Motor neuron (in vitro differentiated cells): ENCODE measurements at regions not wholly inside any gene's neighbourhood (a gene's known extent, or its start where the extent isn't known, plus 50 kb on each side); places are given as distances from the start of the nearest gene placed in this dataset.
A peak's percentile ranks its signal among the peaks of the same experiment; 100 is the strongest.

Experiments
- ATAC-seq, 8 experiments: fragments of 200-7000 bp; cut with Tn5 transposase; replicated peaks in 6 of 8; 2 replicates each; pipeline ENCODE4 v1.8.0; 2021; ENCODE audit warnings: mild to moderate bottlenecking in 8 of 8, moderate library complexity in 8 of 8
- H3K27ac ChIP-seq, 2 donors: fragments of 250-450 bp; sonication (Bioruptor Pico); 2 replicates each; pipeline ENCODE4 v1.9.0; 2021; ENCODE audit warnings: antibody characterized with exemption in 2 of 2, mild to moderate bottlenecking in 2 of 2, moderate library complexity in 1 of 2
- H3K4me1 ChIP-seq, 2 donors: fragments of 250-450 bp; sonication (Bioruptor Pico); replicated peaks in 1 of 2; 2 replicates each; pipeline ENCODE4 v1.6.1; 2021; ENCODE audit warnings: antibody characterized with exemption in 2 of 2, mild to moderate bottlenecking in 2 of 2, moderate library complexity in 1 of 2
- H3K4me3 ChIP-seq, 5 donors: fragments of 250-450 bp; sonication (Bioruptor Pico); 2 replicates each; pipeline ENCODE4 v1.9.0; 2021; ENCODE audit warnings: antibody characterized with exemption in 5 of 5, mild to moderate bottlenecking in 5 of 5, moderate library complexity in 4 of 5
- WGBS, 10 experiments: fragments of 450-650 bp; shearing (Covaris generic); methylation state at CpG; one replicate each; pipeline ENCODE4 v1.0.0; 2022; 5-methylcytosine and 5-hydroxymethylcytosine counted together
- in situ Hi-C, 9 experiments: fragments of 400-800 bp; cut with MboI; loops; one replicate each; pipeline ENCODE4 v1.15.0; 2021; ENCODE audit warnings: low sequenced_read_pairs in 9 of 9, low pct_unique_long_range_greater_than_20kb in 2 of 9; ENCODE audit not compliant: unreplicated experiment in 9 of 9

- peak overlapping the region in 1 of 2 donors; percentile 4 for H3K27ac ChIP-seq
- peaks cover 6 to 41% of the 10 kb centered on the region in 2 donors for H3K4me1 ChIP-seq
- WGBS, 10 experiments = 15 to 59% (median 43%) methylated on average over 2 to 5 of the region's 7 CpGs; no CpG with 5 or more reads in 3 of the 10 experiments
- in situ Hi-C loops = no loop called here
- peak in 5 of 8 experiments; percentile 68 to 95 (median 78) for ATAC-seq
- no peak overlapping the region for H3K4me3 ChIP-seq
Observed at GRCh38 chr20:39227416-39227815, 265.3 kb downstream of the DHX35 start.

- no peak overlapping the region for H3K27ac ChIP-seq
- 40 to 100% methylated on average over 1 of the region's 1 CpG; no CpG with 5 or more reads in 8 of the 10 experiments for WGBS, 10 experiments
- ATAC-seq = no peak
- in situ Hi-C loops = no loop called here
- no peak overlapping the region for H3K4me3 ChIP-seq
- H3K4me1 ChIP-seq = peaks cover 12 to 48% of the 10 kb centered on the region in 2 donors
Observed at GRCh38 chr20:39225978-39226377, 263.8 kb downstream of the DHX35 start.

GRCh38 chr20:39225536-39225935, 263.4 kb downstream of the DHX35 start:
- ATAC-seq = no peak
- H3K4me1 ChIP-seq = peaks cover 12 to 48% of the 10 kb centered on the region in 2 donors
- H3K4me3 ChIP-seq = no peak overlapping the region
- no peak overlapping the region for H3K27ac ChIP-seq
- in situ Hi-C loops = no loop called here
- 17 to 83% (median 59%) methylated on average over 1 to 3 of the region's 5 CpGs; no CpG with 5 or more reads in 2 of the 10 experiments for whole genome bisulfite sequencing, 10 experiments

GRCh38 chr20:39222101-39222500, 260.0 kb downstream of the DHX35 start:
- in situ Hi-C loops = no loop called here
- WGBS, 10 experiments = 0% methylated on average over 1 of the region's 1 CpG; no CpG with 5 or more reads in 5 of the 10 experiments
- peaks cover 12 to 28% of the 10 kb centered on the region in 2 donors for H3K4me1 ChIP-seq
- no peak overlapping the region for H3K4me3 ChIP-seq
- no peak for ATAC-seq
- H3K27ac ChIP-seq = no peak overlapping the region

GRCh38 chr20:39216195-39216594, 254.1 kb downstream of the DHX35 start:
- Histone ChIP-seq H3K4me3 (no peak overlapping the region), H3K4me1 (peaks cover 8 to 13% of the 10 kb centered on the region in 2 donors), H3K27ac (no peak overlapping the region)
- no peak for ATAC-seq
- WGBS, 10 experiments = 28 to 100% (median 52%) methylated on average over 2 to 3 of the region's 3 CpGs; no CpG with 5 or more reads in 2 of the 10 experiments
- in situ Hi-C loops = no loop called here

GRCh38 chr20:39214828-39215227, 252.7 kb downstream of the DHX35 start:
- in situ Hi-C loops = no loop called here
- 0 to 80% (median 17%) methylated on average over 1 to 2 of the region's 2 CpGs; no CpG with 5 or more reads in 4 of the 10 experiments for WGBS, 10 experiments
- Histone ChIP-seq H3K27ac (no peak overlapping the region), H3K4me3 (no peak overlapping the region), H3K4me1 (peaks cover 16 to 27% of the 10 kb centered on the region in 2 donors)
- ATAC-seq = peak in 1 of 8 experiments; percentile 64

GRCh38 chr20:39213476-39214145, 251.5 kb downstream of the DHX35 start:
- in situ Hi-C loops = no loop called here
- Histone ChIP-seq H3K4me3 (no peak overlapping the region), H3K27ac (no peak overlapping the region), H3K4me1 (peaks cover 16 to 32% of the 10 kb centered on the region in 2 donors)
- no peak for ATAC-seq
- WGBS, 10 experiments = 0 to 100% (median 72%) methylated on average over 1 to 2 of the region's 3 CpGs; no CpG with 5 or more reads in 1 of the 10 experiments

GRCh38 chr20:39211060-39211748, 249.1 kb downstream of the DHX35 start:
- Histone ChIP-seq H3K4me1 (peaks cover 16 to 32% of the 10 kb centered on the region in 2 donors), H3K4me3 (no peak overlapping the region), H3K27ac (peak overlapping the region in 1 of 2 donors; percentile 42)
- in situ Hi-C loops = no loop called here
- peak in 4 of 8 experiments; percentile 2 to 71 (median 36) for ATAC-seq
- 0 to 100% (median 32%) methylated on average over 1 to 5 of the region's 5 CpGs for WGBS, 10 experiments

- H3K4me3 ChIP-seq = no peak overlapping the region
- peak in 7 of 8 experiments; percentile 48 to 90 (median 59) for ATAC-seq
- H3K4me1 ChIP-seq = peaks cover 16 to 32% of the 10 kb centered on the region in 2 donors
- in situ Hi-C loops = no loop called here
- peak overlapping the region; percentile 1 to 10 for H3K27ac ChIP-seq
- WGBS, 10 experiments = 0 to 54% (median 22%) methylated on average over 1 to 11 of the region's 11 CpGs
Observed at GRCh38 chr20:39210341-39211036, 248.3 kb downstream of the DHX35 start.

- no peak for ATAC-seq
- Histone ChIP-seq H3K4me3 (no peak overlapping the region), H3K4me1 (peaks cover 14 to 29% of the 10 kb centered on the region in 2 donors), H3K27ac (no peak overlapping the region)
- in situ Hi-C loops = no loop called here
- WGBS, 10 experiments = 0 to 86% (median 71%) methylated on average over 2 to 4 of the region's 4 CpGs; no CpG with 5 or more reads in 1 of the 10 experiments
Observed at GRCh38 chr20:39206899-39207564, 244.9 kb downstream of the DHX35 start.

- peaks cover 0 to 7% of the 10 kb centered on the region in 2 donors for H3K4me1 ChIP-seq
- no peak overlapping the region for H3K4me3 ChIP-seq
- H3K27ac ChIP-seq = no peak overlapping the region
- in situ Hi-C loops = no loop called here
- ATAC-seq = peak in 1 of 8 experiments; percentile 49
- 0 to 54% (median 28%) methylated on average over 1 to 7 of the region's 8 CpGs; no CpG with 5 or more reads in 4 of the 10 experiments for WGBS, 10 experiments
Observed at GRCh38 chr20:39195582-39196021, 233.5 kb downstream of the DHX35 start.

GRCh38 chr20:39190666-39191570, 228.8 kb downstream of the DHX35 start:
- peak in 3 of 8 experiments; percentile 10 to 82 (median 26) for ATAC-seq
- in situ Hi-C loops = no loop called here
- WGBS, 10 experiments = 40 to 87% (median 76%) methylated on average over 2 to 7 of the region's 12 CpGs; no CpG with 5 or more reads in 6 of the 10 experiments

More at GRCh38 chr20:39190666-39191570, 228.8 kb downstream of the DHX35 start:
- Histone ChIP-seq H3K27ac (no peak overlapping the region), H3K4me1 (peaks cover 0 to 3% of the 10 kb centered on the region in 2 donors), H3K4me3 (no peak overlapping the region)
